Spinal cord (tissue), 9 donors: ENCODE measurements at regions not wholly inside any gene's neighbourhood (a gene's known extent, or its start where the extent isn't known, plus 50 kb on each side); places are given as distances from the start of the nearest gene placed in this dataset.
A peak's percentile ranks its signal among the peaks of the same experiment; 100 is the strongest.

ENCODE experiments used
- DNase-seq, 6 donors: peaks; one replicate each; pipeline versions ENCODE4 v3.0.0 to v3.0.0-alpha.2; 2013 to 2015; ENCODE audit warnings: low spot score in 6 of 6, low read depth in 4 of 6
- H3K27ac ChIP-seq: one replicate; pipeline ENCODE4 v1.5.1; 2013; ENCODE audit warnings: low read depth, low read length, control low read depth
- H3K27me3 ChIP-seq: one replicate; pipeline ENCODE4 v1.6.1; 2013; ENCODE audit warnings: low read length; ENCODE audit not compliant: control insufficient read depth, insufficient read depth
- H3K36me3 ChIP-seq: one replicate; pipeline ENCODE4 v1.6.1; 2013; ENCODE audit warnings: low read length; ENCODE audit not compliant: control insufficient read depth, insufficient read depth
- H3K4me1 ChIP-seq: one replicate; pipeline ENCODE4 v1.6.1; 2013; ENCODE audit warnings: low read length; ENCODE audit not compliant: control insufficient read depth, insufficient read depth
- H3K4me3 ChIP-seq: one replicate; pipeline ENCODE4 v1.5.1; 2013; ENCODE audit warnings: low read depth, low read length, control low read depth
- H3K9me3 ChIP-seq: one replicate; pipeline ENCODE4 v1.6.1; 2013; ENCODE audit warnings: low read length; ENCODE audit not compliant: control insufficient read depth, insufficient read depth
- WGBS: methylation state at CpG from one replicate; pipeline ENCODE4 v1.1.5; 2013; ENCODE audit warnings: missing lambda C conversion rate; ENCODE audit not compliant: insufficient coverage; 5-methylcytosine and 5-hydroxymethylcytosine counted together
- donor health status: healthy.

DNA sequence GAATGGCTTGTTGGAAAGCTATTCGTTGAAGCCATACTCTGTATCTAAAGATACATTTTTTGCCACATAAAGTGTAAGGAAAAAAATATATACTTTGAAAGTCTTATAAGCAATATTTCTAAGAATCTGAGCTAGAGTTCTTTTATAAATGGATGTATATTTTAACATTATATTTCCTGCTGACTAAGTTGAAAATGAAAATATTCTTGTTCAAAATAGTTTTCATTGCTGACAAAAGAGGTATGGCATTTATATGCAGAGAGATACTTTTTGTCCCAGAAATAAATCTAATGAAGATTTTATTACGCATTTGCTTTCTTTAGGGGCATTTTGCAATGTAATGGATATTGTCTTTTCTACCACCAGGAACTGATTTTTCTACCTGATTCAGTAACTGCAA lies 834.9 kb downstream of the LRFN5 start:
- Histone ChIP-seq H3K36me3 (no peaks in the 10 kb centered on the region), H3K27ac (no peak overlapping the region), H3K4me3 (no peak overlapping the region), H3K4me1 (no peaks in the 10 kb centered on the region), H3K27me3 (no peaks in the 10 kb centered on the region), H3K9me3 (no peaks in the 10 kb centered on the region)
- no CpG with 5 or more reads among the region's 2 CpGs for WGBS
- DNase-seq: no peak

DNA sequence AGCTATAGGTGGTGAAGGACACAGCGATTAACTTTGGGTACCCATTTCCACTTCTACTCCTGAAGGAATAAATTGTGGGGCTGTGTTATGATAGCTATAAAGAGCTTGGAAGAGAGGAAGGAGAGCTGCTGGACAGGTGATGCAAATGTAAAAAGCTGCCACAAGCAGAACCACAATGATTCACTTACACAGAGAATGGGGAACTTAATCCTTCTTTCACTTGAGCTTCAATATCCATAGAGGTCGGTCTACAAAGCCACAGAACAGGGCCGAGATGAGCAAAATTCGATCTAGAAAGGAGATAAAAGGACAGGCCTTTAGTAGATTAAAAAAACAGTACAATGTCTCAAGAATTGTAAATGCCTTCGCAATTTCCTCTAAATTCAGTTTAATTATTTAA lies 831.1 kb downstream of the LRFN5 start:
- no CpG with 5 or more reads among the region's 5 CpGs for WGBS
- no peak for DNase-seq
- Histone ChIP-seq H3K36me3 (no peaks in the 10 kb centered on the region), H3K27me3 (no peaks in the 10 kb centered on the region), H3K4me1 (no peaks in the 10 kb centered on the region), H3K27ac (no peak overlapping the region), H3K9me3 (no peaks in the 10 kb centered on the region), H3K4me3 (no peak overlapping the region)

DNA sequence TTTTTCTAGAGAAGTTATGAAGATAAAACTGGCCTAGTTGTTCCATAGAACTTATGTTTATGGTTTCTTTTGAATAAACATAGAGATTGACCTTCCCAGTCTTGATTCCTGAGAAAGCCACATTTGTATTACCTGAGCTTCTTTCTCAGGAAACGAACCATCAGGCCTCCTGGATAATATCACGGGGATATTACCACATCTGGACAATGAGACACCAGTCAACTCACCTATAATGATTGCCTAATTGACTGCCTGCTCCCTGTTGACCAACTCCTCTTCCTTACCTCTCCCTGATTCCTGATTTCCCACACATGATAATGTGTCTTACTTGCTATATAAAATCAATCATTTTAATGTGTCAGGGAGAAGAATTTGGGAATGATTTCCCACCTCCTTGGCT lies 822.7 kb downstream of the LRFN5 start:
- Histone ChIP-seq H3K27me3 (no peaks in the 10 kb centered on the region), H3K4me1 (no peaks in the 10 kb centered on the region), H3K4me3 (no peak overlapping the region), H3K36me3 (no peaks in the 10 kb centered on the region), H3K27ac (no peak overlapping the region), H3K9me3 (no peaks in the 10 kb centered on the region)
- no peak for DNase-seq
- 81% methylated on average over 2 of the region's 2 CpGs for WGBS

DNA sequence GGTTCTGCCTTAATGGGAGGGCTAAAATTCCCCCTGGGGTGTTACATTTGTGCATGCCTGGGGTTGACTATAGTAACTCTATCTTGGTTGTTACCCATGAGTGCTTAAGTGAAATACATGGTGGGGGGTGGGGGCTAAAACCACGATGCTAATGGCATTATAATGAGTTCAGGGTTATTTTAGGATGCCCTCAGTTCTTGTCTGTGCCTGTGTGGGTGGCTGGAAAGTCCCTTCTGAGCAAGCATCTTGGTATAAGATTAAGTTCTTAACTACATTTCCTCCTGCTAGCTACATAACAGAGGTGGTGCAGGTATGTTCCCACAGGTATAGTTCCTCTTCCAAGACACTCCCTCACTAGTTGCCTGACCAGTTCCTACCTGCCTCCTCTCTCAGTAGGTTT lies 822.3 kb downstream of the LRFN5 start:
- H3K4me1 ChIP-seq: no peaks in the 10 kb centered on the region
- no peak for DNase-seq
- no peaks in the 10 kb centered on the region for H3K27me3 ChIP-seq
- H3K27ac ChIP-seq: no peak overlapping the region
- no peak overlapping the region for H3K4me3 ChIP-seq
- WGBS: no CpG with 5 or more reads among the region's 1 CpG
- H3K36me3 ChIP-seq: no peaks in the 10 kb centered on the region
- no peaks in the 10 kb centered on the region for H3K9me3 ChIP-seq

DNA sequence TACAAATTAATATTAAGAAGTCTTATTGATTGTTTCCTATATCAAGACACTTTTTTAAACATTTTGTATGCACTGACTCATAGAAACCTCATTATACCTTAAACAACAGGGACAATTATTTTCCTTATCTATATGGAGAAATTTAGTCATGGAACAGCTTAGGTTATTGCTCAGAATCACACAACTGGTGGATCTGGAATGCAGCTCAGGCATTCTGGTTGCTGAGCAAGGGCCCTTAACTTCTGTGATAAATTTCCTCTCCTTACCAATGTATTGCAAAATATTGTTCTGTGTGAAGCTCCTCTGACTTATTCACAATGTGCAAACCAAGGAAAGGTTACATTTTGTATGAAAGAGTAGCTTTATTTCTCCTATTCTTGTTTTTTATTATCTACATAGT lies 817.8 kb downstream of the LRFN5 start:
- no peaks in the 10 kb centered on the region for H3K36me3 ChIP-seq
- DNase-seq: no peak
- H3K27me3 ChIP-seq: no peaks in the 10 kb centered on the region
- no peak overlapping the region for H3K27ac ChIP-seq
- H3K4me3 ChIP-seq: no peak overlapping the region
- H3K4me1 ChIP-seq: no peaks in the 10 kb centered on the region
- no peaks in the 10 kb centered on the region for H3K9me3 ChIP-seq

DNA sequence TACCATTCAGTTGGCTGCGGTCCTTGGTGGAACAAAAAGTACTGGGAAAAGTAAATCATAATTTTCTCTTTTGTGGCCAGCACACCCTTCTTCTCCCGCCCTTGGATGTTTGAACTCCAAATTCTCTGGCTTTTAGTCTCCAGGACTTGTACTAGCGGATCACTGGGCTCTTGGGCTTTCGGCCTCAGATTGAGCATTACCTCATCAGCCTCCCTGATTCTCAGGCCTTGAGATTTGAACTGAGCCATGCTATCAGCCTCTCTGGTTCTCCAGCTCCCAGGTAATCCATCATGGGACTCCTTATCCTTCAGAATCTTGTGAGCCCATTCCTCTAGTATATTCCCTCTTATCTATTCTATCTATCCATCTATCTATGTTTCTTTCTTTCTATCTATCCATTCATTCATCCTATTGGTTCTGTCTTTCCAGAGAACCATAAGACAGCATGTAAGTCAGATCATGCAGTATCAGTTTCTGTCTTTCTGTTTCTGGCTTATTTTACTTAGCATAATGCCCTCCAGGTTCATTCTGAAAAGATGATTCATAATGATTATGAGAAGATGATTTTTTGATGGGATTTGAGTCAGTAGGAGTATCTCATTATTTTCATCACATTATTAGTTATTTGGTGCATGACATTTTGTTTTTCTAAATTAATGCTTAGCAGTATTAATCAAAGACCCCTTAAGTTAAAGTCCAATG lies 814.9 kb downstream of the LRFN5 start:
- Histone ChIP-seq H3K27me3 (no peaks in the 10 kb centered on the region), H3K27ac (no peak overlapping the region), H3K4me3 (no peak overlapping the region), H3K36me3 (no peaks in the 10 kb centered on the region), H3K9me3 (no peaks in the 10 kb centered on the region), H3K4me1 (no peaks in the 10 kb centered on the region)
- no peak for DNase-seq
- 91% methylated on average over 4 of the region's 4 CpGs for WGBS

DNA sequence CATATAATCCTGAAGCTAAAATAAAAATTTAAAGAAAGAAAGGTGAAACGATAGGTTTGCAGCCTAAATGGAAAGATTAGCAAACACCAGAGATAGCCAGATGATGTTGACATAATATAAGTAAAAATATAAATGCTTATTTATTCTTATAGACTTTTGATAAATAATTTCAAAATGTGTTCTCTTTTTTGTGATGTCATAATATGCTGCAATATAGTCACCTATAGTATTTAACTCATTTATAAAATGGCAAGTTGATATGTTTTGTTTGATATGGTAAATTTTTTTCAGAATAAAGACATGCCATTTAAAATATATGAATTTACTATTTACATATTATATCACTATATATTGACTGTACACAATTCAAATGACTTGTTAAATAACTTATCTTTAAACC lies 813.4 kb downstream of the LRFN5 start:
- Histone ChIP-seq H3K9me3 (no peaks in the 10 kb centered on the region), H3K27me3 (no peaks in the 10 kb centered on the region), H3K4me3 (no peak overlapping the region), H3K27ac (no peak overlapping the region), H3K4me1 (no peaks in the 10 kb centered on the region), H3K36me3 (no peaks in the 10 kb centered on the region)
- WGBS: no CpG with 5 or more reads among the region's 1 CpG
- no peak for DNase-seq

DNA sequence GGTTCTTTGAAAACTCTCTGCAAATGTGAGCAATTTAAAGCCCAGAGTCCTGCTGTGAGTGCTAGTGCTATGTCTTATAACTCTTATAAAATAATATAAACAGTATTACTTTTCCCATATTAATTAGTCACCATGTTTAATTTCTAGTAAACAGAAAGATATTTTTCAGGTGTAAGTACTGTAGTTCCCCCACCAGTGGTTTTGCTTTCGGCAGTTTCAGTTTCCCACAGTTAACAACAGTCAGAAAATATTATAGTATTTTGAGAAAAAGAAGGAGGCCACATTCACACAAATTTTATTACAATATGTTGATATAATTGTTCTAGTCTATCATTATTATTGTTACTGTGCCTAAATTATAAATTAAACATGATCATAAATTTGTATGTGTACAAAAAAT lies 800.5 kb downstream of the LRFN5 start:
- Histone ChIP-seq H3K36me3 (no peaks in the 10 kb centered on the region), H3K4me3 (no peak overlapping the region), H3K4me1 (no peaks in the 10 kb centered on the region), H3K9me3 (no peaks in the 10 kb centered on the region), H3K27ac (no peak overlapping the region), H3K27me3 (no peaks in the 10 kb centered on the region)
- no peak for DNase-seq
- WGBS: no CpG with 5 or more reads among the region's 1 CpG

DNA sequence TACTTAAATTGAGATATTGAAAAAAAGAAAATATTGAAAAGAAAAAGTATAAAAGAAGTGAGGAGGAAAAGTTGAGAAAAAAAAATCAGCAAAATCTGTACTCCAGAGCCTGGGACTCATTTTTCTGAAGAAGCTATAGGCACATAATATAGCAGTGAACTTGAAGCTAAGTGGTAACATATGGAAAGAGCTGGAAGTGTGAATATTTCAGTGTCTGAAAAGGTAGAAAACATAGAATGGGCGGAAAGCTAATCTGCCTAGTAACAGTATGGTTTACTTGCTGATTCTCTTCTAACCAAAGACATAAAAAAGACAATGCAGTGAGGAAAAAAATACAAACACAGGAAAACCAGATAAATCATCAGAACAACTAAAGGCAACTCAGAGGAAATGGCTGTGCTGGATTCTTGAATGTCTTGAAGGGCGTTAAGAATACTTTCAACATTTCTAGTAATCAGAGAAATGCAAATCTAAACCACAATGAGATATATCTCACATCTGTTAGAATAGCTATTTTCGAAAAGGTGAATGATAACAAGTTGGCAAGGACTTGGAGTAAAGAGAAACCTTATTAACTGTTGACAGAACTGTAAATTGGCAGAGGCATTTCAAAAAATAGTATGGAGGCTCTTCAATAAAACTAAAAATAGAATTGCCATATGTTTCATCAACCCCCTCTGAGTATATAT lies 784.6 kb downstream of the LRFN5 start:
- H3K36me3 ChIP-seq: no peaks in the 10 kb centered on the region
- no peaks in the 10 kb centered on the region for H3K4me1 ChIP-seq
- H3K27ac ChIP-seq: no peak overlapping the region
- no peak overlapping the region for H3K4me3 ChIP-seq
- H3K9me3 ChIP-seq: no peaks in the 10 kb centered on the region
- no CpG with 5 or more reads among the region's 3 CpGs for WGBS
- no peaks in the 10 kb centered on the region for H3K27me3 ChIP-seq
- DNase-seq: peak in 1 of 6 donors; percentile 26

DNA sequence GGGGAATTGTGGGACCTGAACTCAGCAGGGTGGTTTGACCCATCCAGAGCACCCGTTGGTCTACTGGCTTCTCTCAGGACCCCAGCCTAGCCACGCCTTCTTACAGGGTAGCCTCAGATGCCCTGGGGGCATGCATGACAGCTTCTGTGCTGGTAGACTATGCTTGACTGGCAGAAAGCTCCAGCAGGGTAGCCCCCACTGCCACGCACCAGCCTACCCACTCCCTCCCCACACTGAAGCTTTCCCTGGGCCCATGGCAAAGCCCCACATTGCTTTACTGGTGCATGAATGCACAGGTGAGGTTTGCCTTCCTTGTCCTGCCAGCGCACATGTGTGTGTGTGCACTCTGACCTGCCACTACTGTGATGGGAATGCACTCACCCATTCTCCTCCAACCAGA lies 772.2 kb downstream of the LRFN5 start:
- no peaks in the 10 kb centered on the region for H3K36me3 ChIP-seq
- DNase-seq: no peak
- WGBS: 98% methylated on average over 4 of the region's 4 CpGs
- H3K27me3 ChIP-seq: no peaks in the 10 kb centered on the region
- no peak overlapping the region for H3K27ac ChIP-seq
- H3K4me3 ChIP-seq: no peak overlapping the region
- H3K4me1 ChIP-seq: no peaks in the 10 kb centered on the region
- H3K9me3 ChIP-seq: no peaks in the 10 kb centered on the region
